CD4-positive, alpha-beta T cell treated with Interleukin-17A for 1 hour (primary cell): ENCODE measurements at regions not wholly inside any gene's neighbourhood (a gene's known extent, or its start where the extent isn't known, plus 50 kb on each side); places are given as distances from the start of the nearest gene placed in this dataset.
"Not testable (repeated sequence)": the region's sequence is repeated elsewhere in the genome, so short reads cannot be mapped to it uniquely, and the experiment has no call there.

ENCODE experiments used
- DNase-seq: peaks from one replicate; pipeline ENCODE4 v3.0.0-alpha.2; 2020

DNA sequence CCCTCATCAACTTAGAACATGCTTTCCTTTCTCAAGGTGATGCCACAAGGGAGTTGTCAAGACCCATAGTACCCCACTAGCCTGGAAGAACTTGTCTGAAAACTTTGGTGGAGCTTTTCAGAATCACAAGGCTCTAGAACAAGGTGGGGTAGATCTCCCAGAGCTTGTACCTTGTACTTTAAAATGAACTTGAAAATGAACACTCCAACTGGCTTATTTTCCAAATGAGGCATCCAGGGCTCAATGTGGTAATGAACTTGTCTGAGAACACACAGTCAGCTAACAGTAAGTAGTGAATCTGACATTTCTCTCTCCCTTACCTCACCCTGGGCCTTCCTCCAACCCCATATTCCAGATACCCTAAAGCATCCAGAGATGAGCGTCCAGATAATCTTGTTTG lies 81.8 kb upstream of the THBS1 start:
- DNase-seq, result no peak

DNA sequence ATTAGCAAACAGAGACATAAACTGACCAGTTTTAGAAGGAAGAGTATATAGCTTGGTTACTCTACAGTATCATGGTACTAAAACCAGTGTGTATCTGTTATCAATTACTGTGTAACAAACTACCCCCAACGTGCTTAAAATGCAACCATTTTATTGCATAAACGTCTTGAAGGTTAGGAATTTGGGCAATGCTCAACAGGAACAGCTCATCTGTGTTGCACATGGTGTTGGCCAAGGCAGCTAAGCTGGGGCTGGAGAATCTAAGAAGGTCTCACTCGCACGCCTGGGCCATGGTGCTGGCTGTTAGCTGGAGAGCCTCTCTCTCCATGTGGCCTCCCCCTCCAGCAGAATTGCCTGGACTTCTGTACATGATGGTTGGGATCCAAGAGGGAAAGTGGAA lies 81.2 kb upstream of the THBS1 start:
- DNase-seq, result no peak

DNA sequence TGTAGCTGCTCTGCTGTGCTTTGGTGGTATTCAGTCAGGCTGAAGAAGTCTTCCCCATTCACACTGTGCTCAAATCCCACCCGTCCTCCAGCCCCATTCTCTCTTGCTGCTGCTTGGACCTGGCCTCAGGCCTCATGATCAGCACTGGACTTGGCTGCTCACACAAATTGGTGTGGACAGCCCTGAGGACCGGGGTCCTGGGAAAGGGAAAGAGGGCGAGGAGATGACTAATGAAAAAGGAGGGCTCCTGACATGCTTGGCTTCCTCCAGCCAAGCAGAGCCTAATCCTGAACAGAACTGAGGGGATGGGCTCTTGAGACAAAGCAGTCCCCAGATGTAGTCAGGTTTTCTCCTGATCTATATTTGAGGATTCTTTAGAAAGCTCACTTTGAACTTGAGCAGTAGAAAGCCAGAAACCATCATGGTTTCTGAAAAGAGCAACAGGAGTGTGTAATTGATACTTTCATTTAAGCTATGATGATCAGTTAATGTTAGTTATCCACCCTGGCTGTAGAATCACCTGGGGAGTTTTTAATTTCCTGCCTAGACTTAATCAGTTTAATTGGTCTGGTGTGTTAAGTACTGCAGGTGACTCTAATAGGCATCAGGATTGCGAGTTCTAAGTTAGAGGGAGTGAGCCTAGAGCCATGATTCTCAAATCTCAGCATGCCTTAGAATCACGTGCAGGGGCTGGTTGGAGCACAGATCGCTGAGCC lies 79.4 kb upstream of the THBS1 start:
- DNase-seq, result no peak

DNA sequence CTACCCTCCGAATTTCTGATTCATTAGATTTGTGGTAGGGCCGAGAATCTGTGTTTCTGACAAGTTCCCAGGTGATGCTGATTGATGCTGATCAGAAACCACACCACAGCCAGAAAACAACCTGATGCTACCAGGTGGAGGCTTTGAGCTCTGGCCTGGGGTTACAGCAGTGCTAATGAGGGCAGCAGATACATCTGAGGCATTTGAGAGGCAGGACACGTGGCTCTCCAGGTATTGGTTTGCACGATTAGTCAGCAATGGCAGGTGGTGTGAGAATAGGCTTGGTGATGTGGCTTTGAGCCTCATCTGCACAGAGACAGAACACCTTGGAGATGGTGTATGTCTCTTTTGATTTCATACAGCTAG lies 78.8 kb upstream of the THBS1 start:
- no peak for DNase-seq

DNA sequence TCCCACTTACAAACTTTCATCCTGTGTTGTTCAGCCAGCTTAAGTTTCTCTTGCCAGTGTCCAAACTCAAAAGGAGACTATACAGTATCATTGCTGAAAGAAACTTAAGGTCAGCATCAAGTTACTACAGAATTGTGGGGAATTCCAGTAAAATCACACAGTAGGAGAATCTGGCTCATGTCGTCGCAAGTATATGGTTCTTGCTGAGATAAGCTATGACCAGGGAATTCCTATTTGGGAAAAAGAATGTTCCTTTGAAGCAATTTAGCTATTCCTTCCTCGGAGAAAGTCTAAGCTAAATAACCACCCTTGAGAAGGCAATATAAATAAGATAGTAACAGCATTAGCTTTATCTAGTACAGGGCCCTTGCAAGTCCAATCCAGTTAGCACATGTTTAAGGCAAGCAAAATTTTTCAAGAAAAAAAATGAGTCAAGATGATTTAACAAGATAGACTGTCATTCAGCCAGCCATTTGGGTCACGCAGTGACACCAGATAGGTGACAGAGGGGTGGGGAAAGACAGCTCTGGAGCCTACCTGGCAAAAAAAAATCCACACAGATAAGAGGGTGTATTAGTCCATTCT lies 78.2 kb upstream of the THBS1 start:
- DNase-seq, result no peak

DNA sequence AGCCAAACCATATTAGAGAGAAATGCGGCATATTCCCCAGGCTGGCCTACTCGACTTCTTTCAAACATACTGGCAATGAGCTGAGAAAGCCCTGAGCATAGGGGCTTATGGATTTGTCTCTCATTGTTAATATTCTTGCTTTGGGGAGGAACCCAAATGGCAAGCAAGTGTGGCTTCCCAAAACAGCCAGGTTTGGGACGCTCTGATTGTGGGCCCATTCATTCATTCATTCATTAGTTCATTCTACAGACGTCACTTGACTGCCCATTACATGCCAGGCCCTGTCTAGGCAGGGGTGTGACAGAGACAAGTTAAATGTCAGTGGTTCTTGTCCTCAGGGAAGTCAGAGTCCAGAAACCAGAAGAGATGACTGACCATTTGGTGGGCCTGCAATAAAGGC lies 77.4 kb upstream of the THBS1 start:
- no peak for DNase-seq

DNA sequence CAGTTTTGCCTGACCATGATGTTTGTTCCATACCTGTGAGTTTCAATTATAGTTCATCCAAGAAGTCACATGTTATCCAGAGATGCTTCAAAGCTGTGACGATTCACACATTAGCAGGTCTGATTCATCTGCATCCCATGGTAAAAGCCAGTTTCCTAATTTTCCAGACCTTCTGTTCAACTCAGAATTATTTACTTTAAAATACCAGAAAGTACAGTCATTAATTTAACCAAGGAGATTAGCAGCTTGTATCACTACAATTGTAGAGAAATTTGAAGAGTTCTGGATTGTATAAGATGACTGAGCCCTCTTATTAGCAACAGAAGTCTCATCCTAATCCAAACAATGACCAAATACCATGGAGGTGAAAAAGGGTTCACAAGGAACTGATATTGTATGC lies 76.1 kb upstream of the THBS1 start:
- DNase-seq, result no peak

DNA sequence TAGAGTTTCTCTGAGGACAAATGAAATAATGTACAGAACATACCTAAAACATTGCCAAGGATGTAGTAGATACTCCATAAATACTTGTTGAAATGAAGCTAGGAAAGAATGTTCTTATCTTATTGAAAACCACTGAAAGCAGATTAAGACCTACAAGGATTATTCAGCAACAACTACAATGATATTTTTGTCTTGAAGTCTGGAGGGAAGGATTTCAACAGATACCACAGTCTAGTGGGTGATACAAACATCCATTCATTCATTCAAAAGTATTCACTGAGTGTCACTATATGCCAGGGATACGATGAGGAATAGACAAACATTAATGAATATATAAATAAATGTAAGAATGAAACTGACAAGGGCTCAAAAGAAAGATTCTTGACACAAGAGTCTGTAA lies 74.7 kb upstream of the THBS1 start:
- no peak for DNase-seq

DNA sequence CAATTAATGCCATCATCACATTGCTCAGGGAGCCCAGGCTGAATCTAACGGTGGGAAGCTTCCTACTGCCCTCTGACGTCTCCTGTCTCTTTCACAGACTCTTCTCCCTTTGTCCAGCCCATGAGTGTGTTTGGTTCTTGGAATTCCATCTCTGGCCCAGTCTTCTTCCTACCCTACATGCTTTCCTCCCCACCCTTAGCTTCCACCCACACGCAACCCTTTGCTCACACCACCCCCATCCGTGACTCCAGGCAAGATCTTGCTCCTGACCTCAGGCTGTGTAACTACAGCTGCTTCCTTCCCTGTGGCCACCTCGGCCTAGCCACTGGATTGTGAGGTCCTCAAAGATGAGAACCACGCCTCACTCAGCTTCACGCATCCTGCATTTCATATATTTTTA lies 72.3 kb upstream of the THBS1 start:
- no peak for DNase-seq

DNA sequence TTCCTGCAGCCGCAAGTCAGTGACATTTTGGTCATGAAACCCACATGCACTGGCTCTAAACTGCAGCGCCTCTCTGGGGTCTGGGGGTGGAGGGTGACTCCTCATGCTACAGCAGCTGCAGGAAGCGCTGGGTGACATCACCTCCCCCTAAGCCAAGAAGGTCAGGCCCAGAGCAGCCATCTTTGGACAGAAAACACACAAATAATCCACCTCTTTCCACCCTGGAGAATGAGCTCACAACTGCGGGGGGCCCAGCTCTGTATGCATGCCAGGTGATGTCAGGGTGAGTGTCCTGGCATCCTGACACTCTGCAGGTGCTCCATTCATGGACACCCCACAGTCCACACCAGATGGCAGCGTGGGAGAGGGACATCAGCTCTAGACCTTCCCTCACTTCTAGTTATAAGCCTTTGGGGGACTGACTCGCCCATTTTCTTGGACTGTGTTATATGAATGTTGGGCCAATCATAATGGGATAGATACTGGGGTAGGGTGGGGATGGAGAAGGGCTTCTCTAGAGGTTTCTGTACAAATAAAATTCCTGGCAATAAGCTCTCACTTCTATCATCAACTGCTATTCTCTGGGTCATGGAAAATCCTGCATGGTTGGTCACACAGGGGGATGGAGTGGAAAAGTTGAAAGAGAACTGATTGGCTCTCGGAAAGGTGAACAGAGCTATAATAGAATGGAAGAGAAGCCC lies 70.7 kb upstream of the THBS1 start:
- no peak for DNase-seq

DNA sequence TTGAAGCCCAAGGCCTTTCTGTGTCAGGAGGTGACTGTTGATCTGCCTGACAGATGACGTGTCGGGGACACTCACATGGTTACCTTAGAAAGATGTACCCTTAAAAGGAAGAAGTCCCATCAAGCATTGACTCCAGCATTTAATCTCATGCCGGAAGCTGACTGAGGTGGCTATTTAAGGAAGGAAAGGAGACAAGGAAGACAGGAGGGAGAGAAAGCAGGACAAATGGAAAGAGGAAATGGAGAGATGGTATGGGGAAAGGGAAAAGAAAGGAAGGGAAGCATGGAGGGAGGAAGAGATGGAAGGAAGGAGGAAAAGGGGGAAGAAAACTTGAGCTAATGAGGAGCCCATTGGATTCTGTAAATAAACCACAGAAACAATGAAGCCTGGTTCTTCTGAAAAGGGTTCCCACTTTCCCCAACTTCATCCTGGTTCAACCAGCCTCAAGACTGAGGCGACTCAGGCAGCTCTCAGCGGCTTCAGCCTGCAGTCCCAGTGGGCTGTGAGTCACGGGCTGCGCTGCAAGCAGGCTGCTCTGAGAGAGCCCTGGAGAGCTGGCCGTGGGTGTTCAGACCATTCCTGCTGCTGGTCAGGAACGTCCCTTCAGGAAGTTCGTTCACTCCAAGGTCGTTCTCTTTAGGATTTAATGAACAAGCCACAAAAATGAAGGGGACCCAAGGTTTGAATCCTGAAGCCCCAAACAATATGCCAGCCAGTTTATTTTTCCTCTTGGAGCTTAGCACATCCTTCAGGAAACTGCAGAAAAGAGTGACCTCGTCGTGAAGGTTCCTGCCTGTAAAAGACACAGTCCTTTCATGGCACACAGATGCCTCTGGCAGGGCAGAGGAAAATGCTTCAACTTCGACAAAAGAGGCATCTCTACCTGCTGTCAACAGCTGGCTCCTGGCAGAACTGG lies 69.6 kb upstream of the THBS1 start:
- DNase-seq, result no peak

DNA sequence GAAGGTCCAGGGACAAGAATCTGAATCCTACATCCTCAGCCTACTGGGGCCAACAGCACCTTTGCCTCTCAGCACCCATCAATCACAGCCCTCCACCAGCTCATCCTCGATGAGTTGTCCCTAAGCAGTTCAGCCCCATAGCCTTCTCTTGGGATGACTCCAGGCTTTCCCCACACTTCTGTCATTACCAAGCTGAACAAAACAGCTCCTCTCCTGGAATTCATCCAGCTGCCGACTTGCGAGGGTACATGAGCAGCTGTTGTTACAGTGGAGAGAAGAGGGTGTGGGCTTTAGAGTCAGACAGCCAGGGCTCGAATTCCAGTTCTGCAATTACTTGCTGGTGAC lies 69.0 kb upstream of the THBS1 start:
- no peak for DNase-seq

DNA sequence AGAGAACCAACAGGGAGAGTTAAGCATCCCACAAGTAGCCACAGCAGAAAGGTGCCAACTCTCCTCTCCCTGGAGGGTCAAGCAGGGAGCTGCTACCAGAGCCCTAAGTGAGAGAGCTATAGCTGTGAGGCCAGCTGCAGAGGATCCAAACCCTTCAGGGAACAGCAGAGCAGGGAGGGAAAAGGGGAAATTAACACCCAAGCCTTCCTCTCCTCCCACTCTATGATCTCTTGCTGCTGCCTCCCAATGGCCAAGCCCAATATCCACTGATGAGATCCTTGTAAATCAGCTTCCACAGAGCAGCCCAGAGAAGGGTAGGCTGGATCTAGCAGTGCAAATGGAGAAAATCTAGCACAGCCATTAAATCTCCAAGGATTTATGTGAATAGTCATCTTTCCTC lies 68.2 kb upstream of the THBS1 start:
- no peak for DNase-seq

DNA sequence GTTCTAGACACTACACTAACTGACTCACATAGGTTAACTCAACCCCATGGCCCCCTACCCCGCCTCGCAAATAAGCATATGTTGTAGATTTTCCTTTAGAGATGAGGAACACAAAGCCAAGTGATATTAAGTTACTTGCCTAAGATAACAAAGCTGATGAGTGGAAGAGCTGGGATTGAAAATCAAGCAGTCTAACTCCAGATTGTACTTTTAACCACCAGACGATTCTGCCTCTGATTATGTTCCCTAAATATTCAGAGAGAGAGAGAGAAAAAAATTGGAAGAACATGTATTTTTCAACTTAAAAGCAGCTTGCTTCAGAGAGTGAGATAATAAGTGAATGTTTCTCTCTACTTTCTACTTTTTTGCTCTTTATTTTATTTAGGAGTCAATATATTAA lies 66.9 kb upstream of the THBS1 start:
- DNase-seq, result no peak

DNA sequence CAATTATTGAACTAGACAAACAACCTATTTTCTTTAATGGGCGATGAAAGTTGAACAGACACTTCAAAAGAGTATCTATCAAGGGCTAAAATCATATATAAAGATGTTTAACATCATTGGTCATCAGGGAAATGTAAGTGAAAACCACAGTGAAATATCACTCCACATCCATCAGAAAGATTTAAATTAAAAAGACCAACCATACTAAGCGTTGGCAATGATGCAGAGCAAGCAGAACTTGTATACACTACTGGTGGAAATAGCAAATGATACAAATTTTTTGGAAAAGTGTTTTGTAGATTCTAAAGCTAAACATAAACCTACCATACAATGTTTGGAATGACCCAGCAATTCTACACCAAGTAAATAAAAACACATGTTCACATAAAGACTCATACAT lies 65.9 kb upstream of the THBS1 start:
- no peak for DNase-seq

DNA sequence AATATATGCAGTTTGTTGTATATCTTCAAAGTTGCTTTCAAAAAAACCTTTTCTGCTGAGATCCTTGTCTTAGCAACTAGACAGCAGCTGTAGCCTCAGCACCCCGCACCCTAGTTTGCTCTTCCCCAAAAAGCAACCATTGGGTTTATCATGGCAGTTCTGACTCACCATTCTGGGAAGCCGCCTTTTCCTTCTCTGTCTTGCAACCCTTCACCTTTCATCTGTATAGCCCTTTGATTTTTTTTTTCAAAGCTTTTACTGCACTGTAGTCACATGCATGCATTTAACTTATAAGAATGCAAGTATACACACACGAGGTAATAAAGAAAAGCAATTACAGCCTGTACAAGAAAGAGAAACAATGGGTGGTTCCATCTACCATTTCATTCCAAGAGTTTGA lies 65.1 kb upstream of the THBS1 start:
- DNase-seq, result no peak

DNA sequence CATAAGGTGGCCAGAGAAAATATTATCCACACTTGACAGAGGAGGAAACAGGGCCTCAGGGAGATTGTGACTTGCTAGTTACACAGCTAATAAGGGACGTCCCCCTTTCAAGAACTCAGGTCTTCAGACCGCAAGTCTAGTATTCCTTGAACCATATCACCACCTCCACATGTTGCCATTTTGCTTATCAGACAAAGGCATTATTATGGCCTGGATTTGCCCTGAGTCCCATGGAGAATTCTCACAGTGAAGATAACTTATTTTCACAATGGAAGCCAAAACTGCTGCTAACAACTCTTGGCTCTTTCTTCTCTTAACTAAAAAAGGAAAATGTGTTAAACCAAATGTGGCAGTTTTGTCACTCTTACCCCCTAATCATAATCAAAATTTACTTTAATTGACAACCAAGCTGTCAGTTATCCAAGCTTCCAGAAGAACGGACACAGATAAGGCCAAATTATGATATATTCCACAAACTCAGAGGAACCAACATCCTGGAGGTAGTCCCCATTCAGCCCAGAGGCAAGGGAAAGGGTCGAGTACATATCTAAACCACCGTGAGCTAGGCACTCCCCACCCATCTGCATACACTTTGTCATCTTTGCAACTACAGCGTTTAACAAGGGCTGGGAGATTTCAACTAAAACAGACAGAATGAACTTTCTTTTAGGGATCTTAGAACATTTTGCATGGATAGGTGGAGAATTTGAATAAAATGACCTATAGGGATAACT lies 63.6 kb upstream of the THBS1 start:
- no peak for DNase-seq

DNA sequence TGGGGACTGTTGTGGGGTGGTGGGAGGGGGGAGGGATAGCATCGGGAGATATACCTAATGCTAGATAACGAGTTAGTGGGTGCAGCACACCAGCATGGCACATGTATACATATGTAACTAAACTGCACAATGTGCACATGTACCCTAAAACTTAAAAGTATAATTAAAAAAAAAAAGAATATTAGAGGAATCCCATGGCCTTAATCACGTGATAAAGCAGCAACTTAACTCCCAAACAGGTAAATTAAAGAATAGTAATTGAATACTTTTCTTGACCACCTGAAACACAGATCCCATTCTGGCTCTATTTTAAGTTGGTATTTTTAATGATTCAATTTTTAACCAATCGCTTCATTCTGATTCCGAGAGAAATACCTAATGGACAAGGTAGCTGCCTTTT lies 56.9 kb upstream of the THBS1 start:
- not testable (repeated sequence) for DNase-seq

DNA sequence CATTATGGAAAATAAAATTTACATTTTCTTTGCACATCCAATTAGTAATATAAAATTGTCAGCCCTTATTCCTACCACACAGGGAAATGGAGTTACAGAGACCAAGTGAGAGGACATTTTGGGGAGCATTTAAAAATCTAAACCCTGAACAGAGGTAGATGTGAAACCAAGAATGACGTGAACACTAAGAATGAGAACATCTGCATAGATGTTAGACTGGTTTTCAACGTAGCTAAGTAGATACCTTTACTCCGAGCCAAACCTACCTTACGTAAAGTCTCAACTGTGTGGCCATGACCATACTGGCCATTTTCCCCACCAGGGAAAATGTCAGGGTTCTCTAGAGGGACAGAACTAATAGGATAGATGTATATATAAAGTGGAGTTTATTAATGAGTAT lies 51.4 kb upstream of the THBS1 start:
- no peak for DNase-seq

DNA sequence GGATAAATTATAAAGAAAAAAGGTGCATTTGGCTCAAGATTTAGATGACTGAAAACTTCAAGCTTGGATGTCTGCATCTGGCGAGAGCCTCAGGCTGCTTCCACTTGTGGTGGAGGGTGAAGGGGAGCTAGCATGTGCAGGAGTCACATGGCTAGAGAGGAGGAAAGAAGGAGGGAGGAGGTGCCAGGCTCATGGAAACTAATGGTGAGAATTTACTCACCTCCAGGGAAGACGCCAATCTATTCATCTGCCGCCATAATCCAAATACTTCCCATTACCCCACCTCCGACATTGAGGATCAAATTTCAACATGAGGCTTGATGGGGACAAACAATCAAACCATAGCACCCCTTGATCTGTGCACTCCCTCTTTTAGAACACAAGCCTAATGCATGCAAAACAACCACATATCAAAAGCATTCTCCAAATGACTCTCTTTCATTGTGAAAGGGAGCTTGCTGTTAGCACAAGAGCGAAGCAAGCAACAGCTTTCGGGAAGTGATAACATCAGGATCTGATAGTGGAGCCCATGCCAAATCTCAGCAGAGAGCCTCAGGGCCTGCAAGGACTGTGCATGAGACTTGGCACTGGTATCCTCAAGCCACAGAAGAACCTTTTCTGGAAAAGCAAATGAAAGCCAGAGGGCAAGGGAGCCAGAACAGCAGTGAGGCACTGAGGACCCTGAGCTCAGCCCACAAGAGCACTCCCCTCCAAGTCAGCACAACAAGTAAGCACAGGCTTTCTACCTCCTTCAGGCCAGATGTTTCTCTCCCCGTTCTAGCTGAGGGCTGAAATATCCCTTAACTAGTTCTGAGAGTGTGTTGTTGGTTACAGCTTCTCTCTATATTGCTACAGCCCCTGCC lies 50.2 kb upstream of the THBS1 start:
- DNase-seq, result no peak
